ENCODE measurements at regions not wholly inside any gene's neighbourhood (a gene's known extent, or its start where the extent isn't known, plus 50 kb on each side); places are given as distances from the start of the nearest gene placed in this dataset.
"Not testable (repeated sequence)": the region's sequence is repeated elsewhere in the genome, so short reads cannot be mapped to it uniquely, and the experiment has no call there.

DNA sequence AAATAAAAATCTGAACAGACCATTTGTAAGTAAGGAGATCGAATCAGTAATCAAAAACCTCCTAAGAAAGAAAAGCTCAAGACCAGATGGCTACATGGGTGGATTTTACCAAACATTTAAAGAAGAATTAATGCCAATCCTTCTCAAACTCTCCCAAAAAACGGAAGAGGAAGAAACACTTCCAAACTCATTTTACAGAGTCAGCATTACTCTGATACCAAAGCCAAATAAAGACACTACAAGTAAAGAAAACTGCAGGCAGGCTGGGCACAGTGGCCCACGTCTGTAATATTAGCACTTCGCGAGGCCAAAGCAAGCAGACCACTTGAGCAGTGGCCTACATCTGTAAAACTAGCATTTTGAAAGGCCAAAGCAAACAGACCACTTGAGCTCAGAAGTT, 159.8 kb downstream of the DPY19L2 start:
- no peak for DNase-seq

DNA sequence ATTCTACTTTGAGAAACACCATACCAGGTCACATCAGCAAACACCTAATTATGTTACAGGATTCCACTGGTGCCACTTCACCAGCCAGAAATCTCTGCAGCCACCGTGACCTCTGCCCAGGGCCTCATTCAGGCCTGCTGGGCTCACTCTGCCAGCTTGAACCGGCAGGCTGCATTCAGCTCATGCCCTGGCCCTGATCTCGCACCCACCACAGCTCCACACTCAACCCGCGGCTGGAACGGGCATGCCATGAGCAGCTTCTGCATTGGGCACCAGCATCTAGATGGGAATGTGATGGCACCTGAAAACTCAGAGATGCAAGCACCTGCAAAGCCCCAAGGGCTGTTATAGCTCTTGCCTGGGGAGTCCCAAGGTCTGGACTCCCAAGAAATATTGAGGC, 168.7 kb downstream of the DPY19L2 start:
- no peak for DNase-seq

DNA sequence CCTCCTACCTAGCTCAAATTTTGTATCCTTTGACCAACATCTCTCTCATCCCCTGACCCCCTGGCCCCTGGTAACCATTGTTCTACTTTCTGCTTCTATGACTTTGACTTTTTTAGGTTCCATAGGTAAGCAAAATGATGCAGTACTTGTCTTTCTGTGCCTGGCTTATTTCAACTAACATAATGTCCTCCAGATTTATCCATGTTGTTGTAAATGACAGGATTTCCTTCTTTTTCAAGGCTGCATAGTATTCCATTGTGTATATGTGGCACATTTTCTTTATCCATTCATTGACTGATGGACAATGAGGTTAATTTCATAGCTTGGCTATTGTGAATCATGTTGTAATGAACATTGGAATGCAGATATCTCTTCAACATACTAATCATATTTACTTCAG, 170.1 kb downstream of the DPY19L2 start:
- DNase-seq, result no peak

DNA sequence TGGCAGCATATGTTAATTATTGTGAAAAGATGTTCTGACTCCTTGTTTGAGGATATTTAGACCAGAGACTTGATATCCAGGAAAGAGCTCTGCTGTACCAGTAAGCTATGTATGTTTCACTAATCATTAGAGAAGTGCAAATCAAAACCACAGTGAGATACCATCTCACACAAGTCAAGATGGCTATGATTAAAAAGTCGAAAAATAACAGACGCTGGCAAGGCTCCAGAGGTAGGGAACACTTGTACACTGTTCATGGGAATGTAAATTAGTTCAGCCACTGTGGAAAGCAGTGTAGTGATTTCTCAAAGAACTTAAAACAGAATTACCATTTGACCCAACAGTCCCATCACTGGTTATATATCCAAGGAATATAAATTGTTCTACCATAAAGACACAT, 171.6 kb downstream of the DPY19L2 start:
- no peak for DNase-seq

DNA sequence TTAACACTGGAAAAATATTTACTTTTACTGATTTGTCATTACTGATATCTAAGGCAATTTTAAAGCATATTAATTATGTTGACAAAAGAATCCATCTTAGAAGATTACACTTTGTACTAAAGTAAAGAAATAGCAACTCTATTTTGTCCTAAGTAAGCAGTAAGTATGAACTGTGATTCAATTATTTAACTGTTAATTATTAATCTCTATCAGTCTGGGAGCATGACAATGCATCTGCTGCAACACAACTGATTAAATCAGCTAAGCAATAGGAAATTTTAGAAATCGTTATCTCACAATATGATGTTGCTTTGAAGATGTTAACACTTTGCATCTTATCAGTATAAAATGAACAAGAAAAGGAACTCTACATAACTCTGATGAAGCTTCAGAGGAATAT, 172.3 kb downstream of the DPY19L2 start:
- no peak for DNase-seq

DNA sequence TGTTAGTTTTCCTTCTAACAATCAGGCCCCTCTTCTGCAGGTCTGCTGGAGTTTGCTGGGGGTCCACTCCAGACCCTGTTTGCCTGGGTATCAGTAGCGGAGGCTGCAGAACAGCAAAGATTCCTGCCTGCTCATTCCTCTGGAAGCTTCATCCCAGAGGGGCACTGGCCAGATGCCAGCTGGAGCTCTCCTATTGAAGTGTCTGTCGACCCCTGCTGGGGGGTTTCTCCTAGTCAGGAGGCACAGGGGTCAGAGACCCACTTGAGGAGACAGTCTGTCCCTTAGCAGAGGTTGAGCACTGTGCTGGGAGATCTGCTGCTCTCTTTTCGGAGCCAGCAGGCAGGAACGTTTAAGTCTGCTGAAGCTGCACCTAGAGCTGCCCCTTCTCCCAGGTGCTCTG, 174.9 kb downstream of the DPY19L2 start:
- not testable (repeated sequence) for DNase-seq

DNA sequence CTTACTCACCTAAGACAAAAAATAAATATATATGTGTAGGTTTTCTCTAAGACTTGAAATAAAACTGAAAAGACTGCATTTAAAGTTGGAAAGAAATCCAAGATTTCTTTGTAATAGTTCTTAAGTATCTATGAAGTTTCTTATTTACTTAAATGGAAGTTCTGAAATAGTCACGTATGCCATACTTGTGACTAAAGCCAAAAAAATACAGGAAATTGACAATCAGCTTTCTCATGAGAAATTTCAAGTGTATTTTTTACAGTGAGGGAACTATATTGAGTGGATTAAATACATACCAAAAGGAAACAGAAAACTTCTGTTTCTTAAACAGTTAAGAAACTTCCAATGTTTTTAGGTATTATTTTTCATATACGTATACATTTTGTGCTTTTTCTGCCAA, 188.1 kb downstream of the DPY19L2 start:
- DNase-seq, result no peak

DNA sequence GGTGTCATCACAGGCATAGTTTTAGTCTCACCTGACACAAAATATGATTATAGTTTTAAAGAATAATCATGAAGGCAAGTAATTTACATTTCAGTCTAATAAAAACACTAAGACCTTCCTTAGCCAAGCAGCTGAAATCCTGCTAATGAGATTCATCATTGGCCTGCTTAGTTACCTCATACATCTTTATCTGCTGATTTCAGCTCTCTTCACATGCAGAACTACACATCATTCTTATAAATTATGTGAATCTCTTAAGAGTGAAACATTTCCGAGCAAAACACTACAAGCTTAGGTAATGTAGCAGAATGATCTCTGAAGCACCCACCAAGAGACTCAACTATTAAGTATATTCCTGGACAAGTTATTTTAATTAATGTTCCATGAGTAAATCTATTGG, 198.1 kb downstream of the DPY19L2 start:
- DNase-seq, result no peak

DNA sequence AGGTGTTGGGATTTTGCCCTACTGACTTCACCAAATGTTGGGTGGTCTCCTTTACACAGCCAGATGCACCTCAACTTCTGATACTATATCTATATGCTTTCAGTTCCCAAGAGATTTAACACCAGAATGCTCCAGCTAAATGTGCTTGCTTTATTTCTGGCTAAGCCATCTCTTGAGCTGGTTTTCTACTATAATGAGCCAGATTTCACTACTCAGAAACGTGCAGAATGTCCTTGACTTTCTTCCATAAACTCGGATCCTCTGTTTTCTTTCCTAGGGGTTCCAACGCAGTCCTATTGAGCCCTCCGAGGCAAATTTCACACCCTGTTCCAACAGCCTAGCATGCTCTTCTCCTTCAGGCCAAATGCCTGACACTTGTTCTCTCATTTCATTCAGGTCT, 200.3 kb downstream of the DPY19L2 start:
- DNase-seq, result no peak

DNA sequence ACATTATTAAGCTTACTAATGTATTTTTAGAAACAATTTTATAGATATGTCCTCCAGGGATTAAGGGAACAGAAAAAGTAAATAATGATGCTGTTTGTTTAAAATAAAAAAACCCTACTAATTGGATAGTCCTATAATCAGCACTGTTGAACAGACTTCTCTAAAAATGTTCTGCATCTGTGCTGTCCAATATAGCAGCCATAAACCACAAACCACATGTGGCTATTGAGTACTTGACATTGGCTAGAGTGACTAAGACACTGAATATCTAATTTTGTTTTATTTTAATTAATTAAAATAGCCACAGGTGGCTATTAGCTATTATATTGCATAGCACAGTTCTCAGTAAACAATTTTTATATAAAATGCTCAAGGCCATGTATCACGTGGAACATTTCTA, 210.4 kb downstream of the DPY19L2 start:
- DNase-seq, result no peak

DNA sequence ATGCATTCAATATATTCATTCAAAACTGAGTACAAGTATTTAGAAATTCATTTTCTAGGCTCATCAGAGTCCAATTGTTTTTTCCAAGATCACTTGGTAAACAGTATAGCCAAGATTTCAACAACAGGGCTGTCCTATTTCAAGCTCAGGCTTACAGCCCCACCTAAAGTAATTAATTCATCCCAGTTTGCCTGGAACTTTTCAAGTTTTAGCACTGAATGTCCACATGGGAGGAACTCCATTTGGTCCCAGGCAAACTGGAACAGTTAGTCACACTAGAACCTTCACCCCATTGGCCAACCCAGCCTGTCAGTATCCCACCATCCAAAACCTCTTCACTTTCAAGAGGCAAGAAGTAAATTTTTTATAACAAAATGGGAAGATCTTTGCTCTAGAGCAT, 210.9 kb downstream of the DPY19L2 start:
- DNase-seq, result no peak

DNA sequence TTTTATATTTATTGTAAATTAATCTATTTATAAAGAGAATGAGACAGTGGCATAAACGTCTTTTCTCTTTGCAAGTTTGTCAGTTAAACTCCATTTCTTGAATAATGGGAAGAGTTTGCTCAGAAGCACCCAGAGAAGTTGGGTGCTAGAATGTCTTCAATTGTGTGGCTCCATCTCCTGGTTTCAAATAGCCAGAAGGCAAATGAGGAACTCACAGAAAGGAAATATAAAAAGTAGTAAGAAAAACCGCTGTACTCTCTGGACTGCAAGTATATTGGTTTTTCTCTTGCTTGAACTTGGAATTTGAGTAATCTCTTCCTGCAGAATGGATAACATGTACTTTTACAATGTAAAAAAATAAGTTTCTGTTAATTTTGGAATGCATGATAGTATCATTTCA, 217.5 kb downstream of the DPY19L2 start:
- no peak for DNase-seq

DNA sequence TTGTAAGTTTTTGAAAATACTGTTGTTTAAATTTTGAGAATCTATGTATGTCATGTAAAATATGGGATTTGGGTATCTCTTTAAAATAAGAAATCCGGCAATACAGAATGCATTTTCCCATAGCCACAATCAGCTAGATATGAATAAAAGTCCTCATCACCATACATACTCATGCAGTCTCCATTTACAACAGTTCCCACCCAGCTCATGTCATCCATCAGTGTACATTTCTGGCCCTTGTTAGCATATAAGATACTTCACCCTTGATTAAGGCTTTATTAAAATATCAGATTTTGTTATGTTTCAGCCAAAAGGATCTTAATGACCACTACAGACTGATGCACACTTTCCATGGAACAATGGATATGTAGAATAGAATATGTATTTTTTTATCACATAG, 218.0 kb downstream of the DPY19L2 start:
- no peak for DNase-seq

DNA sequence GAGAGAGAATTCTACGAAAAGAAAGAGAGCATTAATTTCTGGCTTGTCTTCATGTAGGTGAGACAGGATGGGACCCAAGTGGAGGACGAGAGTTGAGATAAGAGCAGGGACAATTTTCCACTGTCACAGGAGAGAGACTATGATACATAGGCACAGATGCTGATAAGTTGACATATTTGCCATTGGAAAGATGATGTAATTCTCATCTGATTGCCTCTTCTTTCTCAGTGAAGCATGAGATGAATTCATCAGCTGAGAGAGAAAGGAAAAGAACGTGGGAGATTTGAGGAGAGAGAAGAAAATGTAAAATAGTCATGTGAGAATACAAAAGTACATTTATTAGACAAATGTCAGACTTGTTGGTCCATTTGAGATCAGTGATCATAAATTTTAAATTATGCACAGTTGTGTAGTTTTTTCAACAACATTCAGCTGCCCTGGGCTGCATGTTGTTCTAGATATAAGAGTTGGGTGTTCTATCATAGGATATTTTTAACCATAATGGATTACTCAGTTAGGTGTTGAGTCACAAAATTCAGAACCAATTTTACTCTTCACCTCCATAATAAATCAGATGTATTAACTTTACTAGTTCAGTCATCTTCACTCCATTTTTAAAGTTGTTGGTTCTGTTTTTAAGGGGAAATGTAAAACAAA, 222.9 kb downstream of the DPY19L2 start:
- DNase-seq, result no peak

DNA sequence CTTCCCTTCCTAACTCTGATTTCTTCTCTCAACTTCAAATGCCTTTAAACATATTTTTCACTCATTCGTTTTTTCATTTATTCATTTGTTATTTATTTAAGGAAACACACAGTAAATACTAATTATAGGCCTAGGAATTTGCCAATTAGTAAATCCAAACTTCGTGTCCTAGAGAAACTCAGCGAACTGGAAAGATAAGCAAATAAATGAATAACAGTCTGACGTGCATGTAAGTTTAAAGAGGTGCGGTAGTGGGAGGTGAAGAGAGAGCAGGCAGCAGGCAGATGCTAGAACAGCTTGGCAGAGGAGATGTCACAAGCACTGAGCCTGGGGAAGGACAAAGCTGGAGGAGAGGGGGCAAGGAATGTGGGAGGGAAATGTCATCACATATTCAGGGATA, 228.2 kb downstream of the DPY19L2 start:
- DNase-seq, result no peak

DNA sequence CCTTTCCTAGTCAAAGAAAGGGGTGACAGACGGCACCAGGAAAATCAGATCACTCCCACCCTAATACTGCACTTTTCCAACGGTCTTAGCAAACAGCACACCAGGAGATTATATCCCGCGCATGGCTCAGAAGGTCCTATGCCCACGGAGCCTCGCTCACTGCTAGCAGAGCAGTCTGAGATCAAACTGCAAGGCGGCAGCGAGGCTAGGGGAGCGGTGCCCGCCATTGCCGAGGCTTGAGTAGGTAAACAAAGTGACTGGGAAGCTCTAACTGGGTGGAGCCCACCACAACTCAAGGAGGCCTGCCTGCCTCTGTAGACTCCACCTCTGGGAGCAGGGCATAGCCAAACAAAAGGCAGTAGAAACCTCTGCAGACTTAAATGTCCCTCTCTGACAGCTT, 233.9 kb downstream of the DPY19L2 start:
- not testable (repeated sequence) for DNase-seq

DNA sequence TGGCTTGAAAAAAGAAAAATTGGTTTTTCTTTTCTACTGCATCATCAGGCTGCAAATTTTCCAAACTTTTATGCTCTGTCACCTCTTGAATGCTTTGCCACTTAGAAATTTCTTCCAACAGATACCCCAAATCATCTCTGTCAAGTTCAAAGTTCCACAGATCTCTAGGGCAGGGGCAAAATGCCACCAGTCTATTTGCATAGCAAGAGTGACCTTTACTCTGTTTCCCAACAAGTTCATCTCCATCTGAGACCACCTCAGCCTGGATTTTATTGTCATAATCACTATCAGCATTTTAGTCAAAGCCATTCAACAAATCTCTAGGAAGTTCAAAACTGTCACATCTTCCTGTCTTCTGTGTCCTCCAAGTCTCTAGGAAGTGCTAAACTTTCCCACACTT, 240.3 kb downstream of the DPY19L2 start:
- not testable (repeated sequence) for DNase-seq

DNA sequence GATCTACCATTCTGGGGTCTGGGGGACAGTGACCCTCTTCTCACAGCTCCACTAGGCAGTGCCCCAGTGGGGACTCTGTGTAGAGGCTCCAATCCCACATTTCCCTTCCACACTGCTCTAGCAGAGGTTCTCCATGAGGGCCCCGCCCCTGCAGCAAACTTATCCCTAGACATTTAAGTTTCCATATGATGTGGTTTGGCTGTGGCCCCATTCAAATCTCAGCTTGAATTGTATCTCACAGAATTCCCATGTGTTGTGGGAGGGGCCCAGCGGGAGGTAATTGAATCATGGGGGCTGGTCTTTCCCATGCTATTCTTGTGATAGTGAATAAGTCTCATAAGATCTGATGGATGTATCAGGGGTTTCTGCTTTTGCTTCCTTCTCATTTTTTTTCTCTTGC, 241.3 kb downstream of the DPY19L2 start:
- peak; percentile 56 for DNase-seq

DNA sequence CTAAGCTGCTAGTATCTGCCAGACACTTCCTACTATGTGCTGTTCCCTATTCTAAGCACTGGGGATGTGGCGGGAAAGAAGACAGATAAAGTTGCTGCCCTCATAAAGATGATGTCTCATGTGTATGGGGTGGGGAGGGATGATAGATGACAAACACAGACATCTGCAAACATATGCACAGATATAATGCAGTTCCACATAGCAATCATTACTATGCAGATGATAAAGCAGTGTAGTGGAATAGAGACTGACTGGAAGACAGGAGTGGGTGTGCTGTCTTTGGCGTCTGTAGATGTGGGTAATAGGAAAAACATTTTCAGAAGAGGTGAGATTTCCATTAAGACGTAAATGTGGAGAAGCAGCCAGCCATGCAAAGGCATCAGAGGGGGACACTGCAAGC, 243.6 kb downstream of the DPY19L2 start:
- DNase-seq, result no peak

DNA sequence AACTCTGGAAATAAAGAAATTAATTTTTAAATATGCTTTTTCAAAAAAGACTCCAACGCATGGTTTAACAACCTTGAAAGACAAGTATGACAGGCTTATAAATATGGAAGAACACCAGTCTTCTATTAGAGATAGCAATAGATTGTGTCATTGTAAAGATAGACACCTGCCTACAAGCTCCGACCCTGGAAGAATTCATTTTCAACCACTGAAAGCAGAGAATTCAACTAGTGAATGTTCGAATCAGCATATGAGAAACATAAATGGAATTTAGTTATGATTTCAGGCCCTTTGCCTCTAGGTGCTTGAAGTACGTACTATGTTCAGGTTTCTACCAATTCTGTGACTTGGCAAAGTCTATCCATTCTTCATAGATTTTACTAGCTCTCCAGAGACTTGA, 244.5 kb downstream of the DPY19L2 start:
- DNase-seq, result no peak

DNA sequence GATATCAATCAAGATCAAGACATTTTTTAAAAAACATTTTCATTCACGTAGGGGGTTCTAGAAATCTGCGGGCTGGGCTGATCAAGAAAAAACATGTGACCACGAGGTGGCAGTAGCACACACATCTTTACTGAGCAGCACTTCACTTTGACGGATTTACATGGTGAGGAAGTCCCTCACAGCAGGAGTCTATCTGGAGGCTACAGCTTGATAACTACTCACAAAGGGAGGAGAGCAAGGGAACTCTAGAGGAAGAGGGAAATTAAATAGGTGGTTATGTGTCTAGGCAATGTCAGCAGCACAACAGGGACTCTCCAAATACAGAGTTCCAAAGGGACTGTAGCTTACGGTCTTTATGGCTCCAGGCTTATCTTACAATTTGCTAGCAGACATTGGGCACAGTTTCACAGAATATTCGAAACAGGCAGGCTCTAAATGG, 248.1 kb downstream of the DPY19L2 start:
- no peak for DNase-seq

DNA sequence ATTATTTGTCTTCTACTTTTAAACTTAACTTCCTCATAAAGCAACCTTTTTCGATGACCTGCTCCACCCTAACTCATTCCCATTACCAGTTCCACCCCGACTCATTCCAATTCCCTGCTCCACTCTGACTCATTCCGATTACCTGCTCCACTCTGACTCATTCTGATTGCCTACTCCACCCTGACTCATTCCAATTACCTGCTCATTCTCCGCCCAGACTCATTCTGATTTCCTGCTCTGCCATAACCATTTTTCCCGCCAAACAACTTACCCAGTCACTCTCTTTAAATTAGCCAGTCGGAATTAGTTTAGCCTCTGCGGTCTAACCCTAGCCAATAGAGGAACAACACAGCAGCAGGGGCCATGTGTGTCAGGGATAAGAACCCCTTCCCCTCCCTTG, 249.1 kb downstream of the DPY19L2 start:
- DNase-seq, result no peak

DNA sequence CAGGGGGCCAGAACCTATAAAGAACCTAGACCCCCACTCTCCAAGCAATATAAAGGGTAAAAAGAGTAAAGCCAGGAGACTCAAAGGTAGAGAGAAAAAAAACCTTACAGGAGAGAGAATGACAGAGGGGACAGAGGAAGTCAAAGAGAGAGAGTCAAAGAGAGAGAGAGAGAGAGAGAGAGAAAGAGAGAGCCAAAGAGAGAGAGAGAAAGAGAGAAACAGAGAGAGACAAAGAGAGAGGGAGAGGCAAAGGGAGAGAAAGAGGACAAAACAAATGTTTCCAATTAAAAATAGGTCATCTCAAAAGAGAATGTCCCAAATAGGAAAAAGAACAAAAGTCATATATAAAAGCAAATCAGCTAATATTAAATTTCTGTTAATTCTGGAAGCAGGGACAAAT, 251.5 kb downstream of the DPY19L2 start:
- no peak for DNase-seq

DNA sequence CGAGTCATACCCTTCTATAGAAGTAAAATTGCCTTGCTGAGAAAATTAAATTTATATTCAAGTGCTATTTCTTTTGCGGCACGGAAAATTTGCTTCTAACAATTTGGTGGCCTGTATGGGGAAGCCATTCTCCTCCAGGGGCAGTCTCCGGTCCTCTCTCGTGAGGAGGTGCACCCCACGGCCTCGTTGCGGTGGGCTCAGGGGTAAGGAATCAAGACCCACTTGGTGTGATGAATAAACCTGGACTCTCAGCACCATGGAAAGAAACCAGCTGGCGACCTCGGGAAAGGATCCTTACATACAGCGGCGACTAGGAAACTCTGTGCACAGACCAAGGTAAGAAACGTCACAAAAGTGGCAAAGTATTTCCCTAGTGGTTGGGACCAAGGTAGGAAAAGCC, 252.9 kb downstream of the DPY19L2 start:
- DNase-seq, result no peak

DNA sequence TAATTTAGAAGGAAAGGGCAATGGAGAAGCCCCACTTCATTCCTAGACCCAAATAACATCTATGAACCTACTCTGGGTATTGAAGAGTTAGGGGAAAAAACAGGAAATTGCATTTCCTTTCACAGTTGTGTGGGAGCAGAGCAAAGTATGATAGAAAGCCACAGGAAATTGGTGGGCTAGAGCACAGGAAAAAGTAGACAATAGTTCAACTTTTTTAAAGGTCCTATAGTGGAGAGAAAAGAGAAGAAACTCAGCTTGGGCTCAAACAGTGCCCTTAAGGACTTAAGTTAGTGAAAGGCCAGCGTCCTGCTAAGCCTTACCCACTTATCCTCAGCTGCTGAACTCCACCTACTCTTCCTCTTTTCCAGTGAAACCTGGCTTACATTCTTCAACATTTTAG, 258.1 kb downstream of the DPY19L2 start:
- DNase-seq, result no peak
